ENCODE measurements at regions not wholly inside any gene's neighbourhood (a gene's known extent, or its start where the extent isn't known, plus 50 kb on each side); places are given as distances from the start of the nearest gene placed in this dataset.

DNA sequence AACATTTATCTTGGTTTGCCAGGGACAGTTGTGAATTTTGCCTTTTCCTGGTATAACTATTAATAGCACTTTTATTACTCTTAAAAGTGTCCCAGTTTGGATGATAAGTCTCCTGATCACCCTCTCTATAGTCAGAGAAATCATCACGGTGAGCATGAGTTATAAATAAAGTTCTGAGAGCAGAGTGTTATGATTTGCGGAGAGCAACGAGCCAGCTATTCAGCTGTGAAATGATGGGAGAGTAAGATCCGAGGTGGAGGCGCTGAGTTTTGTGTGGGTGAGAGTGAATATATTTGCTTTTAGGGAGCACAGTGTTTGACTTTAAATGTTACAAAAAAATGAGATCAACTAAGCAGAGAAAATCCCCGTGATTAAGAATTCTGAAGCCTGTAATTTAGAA lies 179.6 kb downstream of the DSC3 start:
- Histone ChIP-seq H3K4me3 (ENCODE audit: control insufficient read depth in 2 of 3, extremely low read depth in 1 of 3, insufficient read depth in 2 of 3, low read depth in 1 of 3, low read length in 3 of 3) (no peak overlapping the region), H3K4me1 (ENCODE audit: control insufficient read depth, extremely low read depth, insufficient read depth, low read length) (no peaks in the 10 kb centered on the region), H3K36me3 (ENCODE audit: control insufficient read depth in 2 of 2, extremely low read depth in 1 of 2, insufficient read depth in 2 of 2, low read length in 2 of 2) (no peaks in the 10 kb centered on the region), H2AFZ (ENCODE audit: control insufficient read depth, low read length) (no peak overlapping the region), H3K9ac (ENCODE audit: control insufficient read depth, extremely low read depth, insufficient read depth, low read length) (no peak overlapping the region), H3K9me1 (ENCODE audit: control insufficient read depth, extremely low read depth, insufficient read depth, low read length) (no peaks in the 10 kb centered on the region), H3K27ac (ENCODE audit: control insufficient read depth, insufficient read depth, low read length) (no peak overlapping the region), H3K9me3 (ENCODE audit: control insufficient read depth, low read depth, low read length) (no peaks in the 10 kb centered on the region), H3K27me3 (ENCODE audit: control insufficient read depth, extremely low read depth, insufficient read depth, low read length) (no peaks in the 10 kb centered on the region), H3K4me2 (ENCODE audit: control insufficient read depth, extremely low read depth, insufficient read depth, low read depth, low read length) (no peak overlapping the region), H4K20me1 (ENCODE audit: control insufficient read depth, extremely low read depth, insufficient read depth, low read length) (no peaks in the 10 kb centered on the region), H3K79me2 (ENCODE audit: control insufficient read depth, insufficient read depth, low read length) (no peaks in the 10 kb centered on the region)
- TF ChIP-seq EZH2 (IDR thresholded peaks at IDR 0.05; ENCODE audit: low read length) (no peak), CTCF (optimal IDR thresholded peaks at IDR 0.05 in 1 of 3, IDR thresholded peaks at IDR 0.05 in 1 of 3, conservative IDR thresholded peaks at IDR 0.05 in 1 of 3; ENCODE audit: extremely low read depth in 1 of 3, insufficient read depth in 2 of 3, low read length in 3 of 3) (no peak)
- DNase-seq (ENCODE audit: low read depth, low spot score) = no peak
- FAIRE-seq = no peak
- dilution Hi-C loops (cut with MboI; ENCODE audit: extremely low pct_ligation_motif_present, low sequenced_read_pairs) = no loop called here

GRCh38 chr18:30860741-30861140 lies 181.8 kb downstream of the DSC3 start:
- DNase-seq (ENCODE audit: low read depth, low spot score) (no peak), FAIRE-seq (no peak)
- no peak for TF ChIP-seq EZH2 (IDR thresholded peaks at IDR 0.05; ENCODE audit: low read length)
- no peak for TF ChIP-seq CTCF (optimal IDR thresholded peaks at IDR 0.05 in 1 of 3, IDR thresholded peaks at IDR 0.05 in 1 of 3, conservative IDR thresholded peaks at IDR 0.05 in 1 of 3; ENCODE audit: extremely low read depth in 1 of 3, insufficient read depth in 2 of 3, low read length in 3 of 3)
- Histone ChIP-seq H3K9ac (ENCODE audit: control insufficient read depth, extremely low read depth, insufficient read depth, low read length) (no peak overlapping the region), H3K4me3 (ENCODE audit: control insufficient read depth in 2 of 3, extremely low read depth in 1 of 3, insufficient read depth in 2 of 3, low read depth in 1 of 3, low read length in 3 of 3) (no peak overlapping the region), H3K4me2 (ENCODE audit: control insufficient read depth, extremely low read depth, insufficient read depth, low read depth, low read length) (no peak overlapping the region), H3K79me2 (ENCODE audit: control insufficient read depth, insufficient read depth, low read length) (no peaks in the 10 kb centered on the region), H3K9me1 (ENCODE audit: control insufficient read depth, extremely low read depth, insufficient read depth, low read length) (no peaks in the 10 kb centered on the region), H3K4me1 (ENCODE audit: control insufficient read depth, extremely low read depth, insufficient read depth, low read length) (no peaks in the 10 kb centered on the region), H3K9me3 (ENCODE audit: control insufficient read depth, low read depth, low read length) (no peaks in the 10 kb centered on the region), H3K27me3 (ENCODE audit: control insufficient read depth, extremely low read depth, insufficient read depth, low read length) (no peaks in the 10 kb centered on the region), H3K27ac (ENCODE audit: control insufficient read depth, insufficient read depth, low read length) (no peak overlapping the region), H4K20me1 (ENCODE audit: control insufficient read depth, extremely low read depth, insufficient read depth, low read length) (no peaks in the 10 kb centered on the region), H2AFZ (ENCODE audit: control insufficient read depth, low read length) (no peak overlapping the region), H3K36me3 (ENCODE audit: control insufficient read depth in 2 of 2, extremely low read depth in 1 of 2, insufficient read depth in 2 of 2, low read length in 2 of 2) (no peaks in the 10 kb centered on the region)
- dilution Hi-C loops (cut with MboI; ENCODE audit: extremely low pct_ligation_motif_present, low sequenced_read_pairs) = no loop called here

Measured in keratinocyte (primary cell).